ENCODE measurements at regions not wholly inside any gene's neighbourhood (a gene's known extent, or its start where the extent isn't known, plus 50 kb on each side); places are given as distances from the start of the nearest gene placed in this dataset.

DNA sequence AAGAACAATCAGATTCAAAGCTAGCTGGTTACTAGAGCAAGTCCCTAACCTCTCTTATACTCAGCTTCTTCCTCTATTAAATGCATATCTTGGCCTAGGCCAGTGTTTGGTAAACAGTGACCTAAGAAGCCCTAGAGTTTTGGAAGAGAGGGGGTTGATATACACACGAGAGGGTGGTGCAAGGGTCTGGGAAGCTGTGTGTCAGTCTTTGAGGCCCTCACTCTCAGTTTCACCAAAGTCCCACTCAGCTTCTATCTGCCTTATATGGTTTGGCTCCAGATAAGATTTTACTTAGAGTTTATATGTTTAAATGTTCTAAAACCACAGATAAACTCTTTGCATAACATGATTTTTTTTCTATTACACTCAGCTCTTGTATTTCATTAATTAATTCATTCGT is 526.1 kb upstream of the BTBD3 start:
- Histone ChIP-seq H3F3A (ENCODE audit: low read depth) (no peaks in the 10 kb centered on the region), H2AFZ (replicated peaks) (no peak overlapping the region), H4K20me1 (ENCODE audit: low read depth) (no peaks in the 10 kb centered on the region), H3K36me3 (no peaks in the 10 kb centered on the region), H3K27ac (no peak overlapping the region), H3K27me3 (no peaks in the 10 kb centered on the region), H3K79me2 (ENCODE audit: low read depth) (no peaks in the 10 kb centered on the region), H3K4me3 (no peak overlapping the region), H3K9ac (no peak overlapping the region), H3K9me3 (ENCODE audit: low read depth) (no peaks in the 10 kb centered on the region), H3K4me1 (no peaks in the 10 kb centered on the region), H3K4me2 (no peak overlapping the region)
- Mint-ChIP-seq H3K36me3 (peaks cover 2% of the 10 kb centered on the region), H3K27ac (no peak overlapping the region), H3K4me1 (peaks cover 2% of the 10 kb centered on the region), H3K4me3 (no peak overlapping the region), H3K9me3 (peaks cover 3% of the 10 kb centered on the region), H3K27me3 (ENCODE audit: insufficient read depth, low read depth) (no peaks in the 10 kb centered on the region)
- TF ChIP-seq, protein P1, sequence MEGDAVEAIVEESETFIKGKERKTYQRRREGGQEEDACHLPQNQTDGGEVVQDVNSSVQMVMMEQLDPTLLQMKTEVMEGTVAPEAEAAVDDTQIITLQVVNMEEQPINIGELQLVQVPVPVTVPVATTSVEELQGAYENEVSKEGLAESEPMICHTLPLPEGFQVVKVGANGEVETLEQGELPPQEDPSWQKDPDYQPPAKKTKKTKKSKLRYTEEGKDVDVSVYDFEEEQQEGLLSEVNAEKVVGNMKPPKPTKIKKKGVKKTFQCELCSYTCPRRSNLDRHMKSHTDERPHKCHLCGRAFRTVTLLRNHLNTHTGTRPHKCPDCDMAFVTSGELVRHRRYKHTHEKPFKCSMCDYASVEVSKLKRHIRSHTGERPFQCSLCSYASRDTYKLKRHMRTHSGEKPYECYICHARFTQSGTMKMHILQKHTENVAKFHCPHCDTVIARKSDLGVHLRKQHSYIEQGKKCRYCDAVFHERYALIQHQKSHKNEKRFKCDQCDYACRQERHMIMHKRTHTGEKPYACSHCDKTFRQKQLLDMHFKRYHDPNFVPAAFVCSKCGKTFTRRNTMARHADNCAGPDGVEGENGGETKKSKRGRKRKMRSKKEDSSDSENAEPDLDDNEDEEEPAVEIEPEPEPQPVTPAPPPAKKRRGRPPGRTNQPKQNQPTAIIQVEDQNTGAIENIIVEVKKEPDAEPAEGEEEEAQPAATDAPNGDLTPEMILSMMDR (IDR thresholded peaks at IDR 0.05), result no peak
- TF ChIP-seq EZH2 (IDR thresholded peaks at IDR 0.05) (no peak), EZH2phosphoT487 (IDR thresholded peaks at IDR 0.05) (no peak)
- DNase-seq (ENCODE audit: low spot score), result no peak

DNA sequence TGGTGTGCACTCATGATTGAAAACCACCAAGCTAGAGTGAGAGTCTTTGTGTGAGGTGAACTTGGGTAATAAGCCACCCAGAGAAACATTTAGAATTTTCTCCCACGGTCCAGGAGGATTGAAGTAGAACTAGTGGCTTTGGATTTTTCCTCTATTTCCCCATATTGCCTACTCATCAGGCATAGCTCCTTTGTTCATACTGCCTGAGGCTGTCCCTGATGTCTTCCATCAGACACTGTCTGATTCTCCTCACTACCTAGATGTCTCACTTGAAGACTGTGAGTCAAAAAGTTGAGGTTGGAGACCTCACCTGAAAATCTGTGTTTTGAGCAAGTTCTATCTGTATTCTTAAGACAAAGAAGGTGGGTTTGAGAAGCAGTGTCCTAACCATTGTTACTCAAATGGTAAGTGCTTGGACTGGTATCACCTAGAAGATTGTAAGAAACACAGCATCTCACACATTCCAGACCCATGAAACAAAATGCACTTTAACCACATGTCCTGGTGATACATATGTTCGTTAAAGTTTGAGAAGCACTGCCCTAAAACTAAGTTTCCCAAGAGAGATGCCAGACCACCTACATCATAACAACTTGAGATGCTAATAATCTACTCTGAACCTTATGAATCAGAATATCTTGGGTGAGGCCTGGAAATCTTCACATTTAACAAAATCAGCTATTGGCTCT is 523.4 kb upstream of the BTBD3 start:
- no peak for DNase-seq (ENCODE audit: low spot score)
- TF ChIP-seq EZH2 (IDR thresholded peaks at IDR 0.05) (no peak), EZH2phosphoT487 (IDR thresholded peaks at IDR 0.05) (no peak)
- TF ChIP-seq, protein P1 (IDR thresholded peaks at IDR 0.05), result no peak
- no peaks in the 10 kb centered on the region for H3K4me1 ChIP-seq
- no peaks in the 10 kb centered on the region for H3F3A ChIP-seq (ENCODE audit: low read depth)
- H3K4me3 Mint-ChIP-seq, result no peak overlapping the region
- H3K79me2 ChIP-seq (ENCODE audit: low read depth), result no peaks in the 10 kb centered on the region
- no peak overlapping the region for H3K4me3 ChIP-seq
- H3K27ac Mint-ChIP-seq, result no peak overlapping the region
- H3K27ac ChIP-seq, result no peak overlapping the region
- H3K36me3 Mint-ChIP-seq, result no peaks in the 10 kb centered on the region
- no peak overlapping the region for H3K9ac ChIP-seq
- H3K9me3 Mint-ChIP-seq, result no peaks in the 10 kb centered on the region
- H3K4me1 Mint-ChIP-seq, result no peaks in the 10 kb centered on the region
- no peaks in the 10 kb centered on the region for H3K36me3 ChIP-seq
- H3K4me2 ChIP-seq, result no peak overlapping the region
- no peaks in the 10 kb centered on the region for H3K27me3 Mint-ChIP-seq (ENCODE audit: insufficient read depth, low read depth)
- H4K20me1 ChIP-seq (ENCODE audit: low read depth), result no peaks in the 10 kb centered on the region
- no peaks in the 10 kb centered on the region for H3K27me3 ChIP-seq
- no peaks in the 10 kb centered on the region for H3K9me3 ChIP-seq (ENCODE audit: low read depth)
- no peak overlapping the region for H2AFZ ChIP-seq (replicated peaks)

DNA sequence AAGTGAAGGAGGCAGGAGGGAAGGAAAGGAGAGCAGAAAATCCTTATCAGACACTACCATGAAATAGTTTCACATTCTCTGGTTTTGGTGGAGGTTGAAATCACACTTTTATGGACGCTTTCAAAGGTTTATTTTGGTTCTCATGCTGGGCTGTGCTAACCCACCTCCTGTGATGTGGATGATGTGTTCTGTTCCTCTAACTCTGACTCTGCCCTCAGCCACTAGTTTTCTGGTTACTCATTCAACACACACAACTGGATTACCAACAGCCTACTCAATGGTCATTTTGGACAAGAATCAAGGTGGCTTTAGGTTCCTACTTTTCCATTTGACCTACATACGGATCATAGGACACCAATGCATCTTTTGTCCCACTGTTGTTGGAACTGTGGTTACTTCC is 522.1 kb upstream of the BTBD3 start:
- no peaks in the 10 kb centered on the region for H4K20me1 ChIP-seq (ENCODE audit: low read depth)

More for the DNA sequence above, 522.1 kb upstream of the BTBD3 start:
- Mint-ChIP-seq H3K9me3 (no peaks in the 10 kb centered on the region), H3K36me3 (no peaks in the 10 kb centered on the region), H3K4me3 (no peak overlapping the region), H3K27ac (no peak overlapping the region), H3K4me1 (no peaks in the 10 kb centered on the region), H3K27me3 (ENCODE audit: insufficient read depth, low read depth) (no peaks in the 10 kb centered on the region)
- Histone ChIP-seq H3K27me3 (no peaks in the 10 kb centered on the region), H2AFZ (replicated peaks) (no peak overlapping the region), H3K36me3 (no peaks in the 10 kb centered on the region), H3K4me3 (no peak overlapping the region), H3K4me1 (no peaks in the 10 kb centered on the region), H3K9me3 (ENCODE audit: low read depth) (no peaks in the 10 kb centered on the region), H3K27ac (no peak overlapping the region), H3F3A (ENCODE audit: low read depth) (no peaks in the 10 kb centered on the region), H3K4me2 (no peak overlapping the region), H3K79me2 (ENCODE audit: low read depth) (no peaks in the 10 kb centered on the region), H3K9ac (no peak overlapping the region)
- TF ChIP-seq EZH2phosphoT487 (IDR thresholded peaks at IDR 0.05), result no peak
- TF ChIP-seq, protein P1 (IDR thresholded peaks at IDR 0.05), result no peak
- TF ChIP-seq EZH2 (IDR thresholded peaks at IDR 0.05), result no peak
- no peak for DNase-seq (ENCODE audit: low spot score)
